Prostate gland (tissue), 2 donors: ENCODE measurements at regions not wholly inside any gene's neighbourhood (a gene's known extent, or its start where the extent isn't known, plus 50 kb on each side); places are given as distances from the start of the nearest gene placed in this dataset.

ENCODE experiments used
- POLR2A ChIP-seq: fragments of 450-650 bp; IDR thresholded peaks from one replicate; pipeline ENCODE4 v1.6.1; 2016; ENCODE audit warnings: antibody characterized with exemption, mild to moderate bottlenecking
- POLR2AphosphoS5 ChIP-seq: sonication (generic); formaldehyde crosslinking; IDR thresholded peaks from one replicate; pipeline ENCODE4 v1.6.1; 2017; ENCODE audit warnings: antibody characterized with exemption
- TF ChIP-seq, protein P1 (sequence below), 4 experiments: fragments of 200-600 bp in 2 of 4; fragments of 450-650 bp in 2 of 4; sonication (generic) in 2 of 4; IDR thresholded peaks; 1 replicate in 3 of 4; 2 replicates in 1 of 4; pipeline ENCODE4 v1.5.1; 2016 to 2019; ENCODE audit warnings: antibody characterized with exemption in 4 of 4, mild to moderate bottlenecking in 2 of 4, moderate library complexity in 2 of 4

DNA sequence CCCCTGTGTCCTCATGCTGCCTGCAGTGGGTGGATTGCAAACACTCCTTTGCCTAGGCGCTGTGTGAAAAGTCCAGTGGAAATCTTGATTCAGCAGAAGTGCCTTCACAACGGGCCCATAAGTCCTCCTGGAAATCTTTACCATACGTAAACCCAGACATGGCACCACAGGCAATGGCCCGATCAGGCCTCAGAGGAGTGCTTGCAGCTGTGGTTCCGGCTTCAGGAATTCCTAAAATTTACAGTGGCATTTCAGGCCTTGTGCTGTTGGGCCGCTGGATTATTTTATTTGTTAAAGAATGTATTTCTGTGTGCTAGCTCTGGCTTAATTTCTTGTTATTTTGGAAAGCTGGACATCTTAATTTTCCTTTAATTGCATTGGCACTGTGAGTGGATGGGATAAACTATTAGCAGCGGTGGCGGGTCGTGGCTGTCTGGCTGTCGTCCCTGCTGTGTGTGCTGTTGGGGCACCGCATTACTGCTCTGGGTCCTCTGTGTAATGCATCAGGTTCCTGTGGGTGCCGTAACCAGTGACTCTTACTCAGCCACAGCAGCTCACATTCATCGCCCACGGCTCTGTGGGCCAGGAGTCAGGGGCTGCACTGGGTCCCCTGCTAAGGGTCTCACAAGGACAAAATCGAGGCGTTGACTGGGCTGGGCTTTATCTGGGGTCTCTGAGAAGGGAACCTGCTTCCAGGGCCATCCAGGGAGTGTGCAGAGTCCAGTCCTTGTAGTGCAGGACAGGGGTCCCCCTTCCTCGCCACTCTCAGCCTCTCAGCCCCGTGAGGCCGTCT, 73.1 kb downstream of the RTP5 start:
- TF ChIP-seq, protein P1, sequence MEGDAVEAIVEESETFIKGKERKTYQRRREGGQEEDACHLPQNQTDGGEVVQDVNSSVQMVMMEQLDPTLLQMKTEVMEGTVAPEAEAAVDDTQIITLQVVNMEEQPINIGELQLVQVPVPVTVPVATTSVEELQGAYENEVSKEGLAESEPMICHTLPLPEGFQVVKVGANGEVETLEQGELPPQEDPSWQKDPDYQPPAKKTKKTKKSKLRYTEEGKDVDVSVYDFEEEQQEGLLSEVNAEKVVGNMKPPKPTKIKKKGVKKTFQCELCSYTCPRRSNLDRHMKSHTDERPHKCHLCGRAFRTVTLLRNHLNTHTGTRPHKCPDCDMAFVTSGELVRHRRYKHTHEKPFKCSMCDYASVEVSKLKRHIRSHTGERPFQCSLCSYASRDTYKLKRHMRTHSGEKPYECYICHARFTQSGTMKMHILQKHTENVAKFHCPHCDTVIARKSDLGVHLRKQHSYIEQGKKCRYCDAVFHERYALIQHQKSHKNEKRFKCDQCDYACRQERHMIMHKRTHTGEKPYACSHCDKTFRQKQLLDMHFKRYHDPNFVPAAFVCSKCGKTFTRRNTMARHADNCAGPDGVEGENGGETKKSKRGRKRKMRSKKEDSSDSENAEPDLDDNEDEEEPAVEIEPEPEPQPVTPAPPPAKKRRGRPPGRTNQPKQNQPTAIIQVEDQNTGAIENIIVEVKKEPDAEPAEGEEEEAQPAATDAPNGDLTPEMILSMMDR (IDR thresholded peaks at IDR 0.05), result no peak
- TF ChIP-seq POLR2A (no peak), POLR2AphosphoS5 (no peak)
